ENCODE measurements at regions not wholly inside any gene's neighbourhood (a gene's known extent, or its start where the extent isn't known, plus 50 kb on each side); places are given as distances from the start of the nearest gene placed in this dataset.

GRCh38 chr7:50199824-50200223 lies 104.7 kb upstream of the IKZF1 start:
- TF ChIP-seq CTCF (IDR thresholded peaks at IDR 0.05) (no peak), POLR2A (IDR thresholded peaks at IDR 0.05) (no peak), POLR2AphosphoS5 (IDR thresholded peaks at IDR 0.05) (no peak), EP300 (IDR thresholded peaks at IDR 0.05) (no peak)
